GM12878 (cell line): ENCODE measurements at regions not wholly inside any gene's neighbourhood (a gene's known extent, or its start where the extent isn't known, plus 50 kb on each side); places are given as distances from the start of the nearest gene placed in this dataset.

Experiments used
- CTCF ChIP-seq, 3 experiments: IDR thresholded peaks in 2 of 3; conservative IDR thresholded peaks in 1 of 3; 2 replicates each; pipeline ENCODE4 v1.5.1; 2011; ENCODE audit warnings: low read depth in 3 of 3, low read length in 3 of 3, mild to moderate bottlenecking in 3 of 3, control low read depth in 2 of 3, moderate library complexity in 2 of 3, inconsistent platforms in 1 of 3, mixed read lengths in 1 of 3; ENCODE audit not compliant: control insufficient read depth in 2 of 3, insufficient read depth in 1 of 3; ENCODE audit errors: extremely low read depth in 1 of 3
- NKRF ChIP-seq: fragments of 450-650 bp; conservative IDR thresholded peaks from 2 replicates; pipeline ENCODE4 v1.6.1; 2017; ENCODE audit warnings: mild to moderate bottlenecking, moderate library complexity
- SMC3 ChIP-seq: IDR thresholded peaks from 2 replicates; pipeline ENCODE4 v1.6.1; 2011; ENCODE audit warnings: low read length, improper control_type of control experiment, borderline replicate concordance
- WRNIP1 ChIP-seq: IDR thresholded peaks from 2 replicates; pipeline ENCODE4 v1.6.1; 2011; ENCODE audit warnings: low read depth, low read length, improper control_type of control experiment, borderline replicate concordance
- ZNF207 ChIP-seq: fragments of 450-650 bp; IDR thresholded peaks from 2 replicates; pipeline ENCODE4 v1.6.1; 2014; ENCODE audit warnings: antibody characterized with exemption, mild to moderate bottlenecking, borderline replicate concordance
- ZNF24 ChIP-seq: fragments of 450-650 bp; IDR thresholded peaks from 2 replicates; pipeline ENCODE4 v1.6.1; 2017; ENCODE audit warnings: antibody characterized with exemption, mild to moderate bottlenecking

- TF ChIP-seq NKRF (no peak), ZNF24 (no peak), WRNIP1 (no peak), CTCF (IDR thresholded peaks at IDR 0.05 in 2 of 3, conservative IDR thresholded peaks at IDR 0.05 in 1 of 3; ENCODE audit: control insufficient read depth in 2 of 3, extremely low read depth in 1 of 3, insufficient read depth in 1 of 3, low read depth in 3 of 3, low read length in 3 of 3) (no peak), SMC3 (no peak), ZNF207 (no peak)
These were observed 437.2 kb upstream of the SYT4 start for GRCh38 chr18:43714343-43715010.
